ENCODE measurements at regions not wholly inside any gene's neighbourhood (a gene's known extent, or its start where the extent isn't known, plus 50 kb on each side); places are given as distances from the start of the nearest gene placed in this dataset.

- H3K27ac ChIP-seq (ENCODE audit: poor library complexity, severe bottlenecking): no peak overlapping the region
- ATAC-seq (ENCODE audit: low read depth) (no peak), DNase-seq (ENCODE audit: low spot score) (no peak)
- peaks cover 20% of the 10 kb centered on the region for H3K4me1 ChIP-seq (ENCODE audit: insufficient read depth, poor library complexity, severe bottlenecking)
- H3K9me3 ChIP-seq (ENCODE audit: severe bottlenecking): no peaks in the 10 kb centered on the region
- no peak overlapping the region for H3K4me3 ChIP-seq (ENCODE audit: severe bottlenecking)
- no peak for TF ChIP-seq CTCF (IDR thresholded peaks at IDR 0.05; ENCODE audit: poor library complexity, severe bottlenecking)
- H3K36me3 ChIP-seq (ENCODE audit: low read depth): no peaks in the 10 kb centered on the region
- H3K27me3 ChIP-seq (ENCODE audit: insufficient read depth, poor library complexity, severe bottlenecking): no peaks in the 10 kb centered on the region
These were observed 85.4 kb upstream of the RPS23 start for GRCh38 chr5:82363524-82363923.

GRCh38 chr5:82362636-82363035 is 84.5 kb upstream of the RPS23 start:
- no peak overlapping the region for H3K27ac ChIP-seq (ENCODE audit: poor library complexity, severe bottlenecking)
- no peak for ATAC-seq (ENCODE audit: low read depth)
- peaks cover 28% of the 10 kb centered on the region for H3K4me1 ChIP-seq (ENCODE audit: insufficient read depth, poor library complexity, severe bottlenecking)
- H3K9me3 ChIP-seq (ENCODE audit: severe bottlenecking): no peaks in the 10 kb centered on the region
- TF ChIP-seq CTCF (IDR thresholded peaks at IDR 0.05; ENCODE audit: poor library complexity, severe bottlenecking): no peak
- H3K36me3 ChIP-seq (ENCODE audit: low read depth): no peaks in the 10 kb centered on the region
- H3K4me3 ChIP-seq (ENCODE audit: severe bottlenecking): no peak overlapping the region
- no peaks in the 10 kb centered on the region for H3K27me3 ChIP-seq (ENCODE audit: insufficient read depth, poor library complexity, severe bottlenecking)
- no peak for DNase-seq (ENCODE audit: low spot score)

- DNase-seq (ENCODE audit: low spot score): no peak
- no peaks in the 10 kb centered on the region for H3K36me3 ChIP-seq (ENCODE audit: low read depth)
- H3K4me3 ChIP-seq (ENCODE audit: severe bottlenecking): no peak overlapping the region
- TF ChIP-seq CTCF (IDR thresholded peaks at IDR 0.05; ENCODE audit: poor library complexity, severe bottlenecking): no peak
- no peaks in the 10 kb centered on the region for H3K27me3 ChIP-seq (ENCODE audit: insufficient read depth, poor library complexity, severe bottlenecking)
- no peaks in the 10 kb centered on the region for H3K9me3 ChIP-seq (ENCODE audit: severe bottlenecking)
- H3K4me1 ChIP-seq (ENCODE audit: insufficient read depth, poor library complexity, severe bottlenecking): peaks cover 26% of the 10 kb centered on the region
- H3K27ac ChIP-seq (ENCODE audit: poor library complexity, severe bottlenecking): no peak overlapping the region
- ATAC-seq (ENCODE audit: low read depth): no peak
These were observed 81.9 kb upstream of the RPS23 start for GRCh38 chr5:82360022-82360421.

- no peak for ATAC-seq (ENCODE audit: low read depth)
- Histone ChIP-seq H3K4me1 (ENCODE audit: insufficient read depth, poor library complexity, severe bottlenecking) (peaks cover 25% of the 10 kb centered on the region), H3K27me3 (ENCODE audit: insufficient read depth, poor library complexity, severe bottlenecking) (no peaks in the 10 kb centered on the region), H3K4me3 (ENCODE audit: severe bottlenecking) (no peak overlapping the region), H3K9me3 (ENCODE audit: severe bottlenecking) (no peaks in the 10 kb centered on the region), H3K36me3 (ENCODE audit: low read depth) (no peaks in the 10 kb centered on the region), H3K27ac (ENCODE audit: poor library complexity, severe bottlenecking) (no peak overlapping the region)
- TF ChIP-seq CTCF (IDR thresholded peaks at IDR 0.05; ENCODE audit: poor library complexity, severe bottlenecking): no peak
- no peak for DNase-seq (ENCODE audit: low spot score)
These were observed 81.1 kb upstream of the RPS23 start for GRCh38 chr5:82359272-82359671.

GRCh38 chr5:82358457-82358856 is 80.3 kb upstream of the RPS23 start:
- Histone ChIP-seq H3K9me3 (ENCODE audit: severe bottlenecking) (no peaks in the 10 kb centered on the region), H3K27ac (ENCODE audit: poor library complexity, severe bottlenecking) (peak overlapping the region; percentile 82)

More at GRCh38 chr5:82358457-82358856, 80.3 kb upstream of the RPS23 start:
- ATAC-seq (ENCODE audit: low read depth) (no peak), DNase-seq (ENCODE audit: low spot score) (no peak)
- TF ChIP-seq CTCF (IDR thresholded peaks at IDR 0.05; ENCODE audit: poor library complexity, severe bottlenecking): no peak
- Histone ChIP-seq H3K4me3 (ENCODE audit: severe bottlenecking) (no peak overlapping the region), H3K4me1 (ENCODE audit: insufficient read depth, poor library complexity, severe bottlenecking) (peaks cover 25% of the 10 kb centered on the region), H3K27me3 (ENCODE audit: insufficient read depth, poor library complexity, severe bottlenecking) (no peaks in the 10 kb centered on the region), H3K36me3 (ENCODE audit: low read depth) (no peaks in the 10 kb centered on the region)

Data from RWPE2 (cell line).